Osteoblast (primary cell): ENCODE measurements at regions not wholly inside any gene's neighbourhood (a gene's known extent, or its start where the extent isn't known, plus 50 kb on each side); places are given as distances from the start of the nearest gene placed in this dataset.

ENCODE experiments used
- DNase-seq: peaks from one replicate; pipeline ENCODE4 v3.0.0; 2011; ENCODE audit warnings: low spot score, mixed read lengths; ENCODE audit not compliant: insufficient read length; ENCODE audit errors: missing footprints
- H2AFZ ChIP-seq: 2 replicates; pipeline ENCODE4 v1.6.0; 2011; ENCODE audit warnings: mild to moderate bottlenecking, low read length
- H3K27ac ChIP-seq: 2 replicates; pipeline ENCODE4 v1.5.1; 2011; ENCODE audit warnings: mild to moderate bottlenecking, low read depth, low read length, moderate library complexity
- H3K27me3 ChIP-seq: 2 replicates; pipeline ENCODE4 v1.6.0; 2012; ENCODE audit warnings: mild to moderate bottlenecking, control low read depth, inconsistent platforms, low read length, moderate library complexity; ENCODE audit not compliant: insufficient read depth
- H3K36me3 ChIP-seq: 2 replicates; pipeline ENCODE4 v1.5.1; 2011; ENCODE audit warnings: mild to moderate bottlenecking, low read length, control low read depth, moderate library complexity; ENCODE audit not compliant: insufficient read depth
- H3K4me1 ChIP-seq: 2 replicates; pipeline ENCODE4 v1.5.1; 2011; ENCODE audit warnings: mild to moderate bottlenecking, low read length, control low read depth, moderate library complexity; ENCODE audit not compliant: insufficient read depth
- H3K4me2 ChIP-seq: 2 replicates; pipeline ENCODE4 v1.6.0; 2011; ENCODE audit warnings: mild to moderate bottlenecking, low read length; ENCODE audit not compliant: insufficient read depth
- H3K4me3 ChIP-seq: fragments of 200-600 bp; sonication (generic); 3 replicates; pipeline ENCODE4 v1.5.1; 2012; ENCODE audit warnings: mild to moderate bottlenecking, low read length, inconsistent platforms; ENCODE audit not compliant: insufficient read depth
- H3K79me2 ChIP-seq: 2 replicates; pipeline ENCODE4 v1.6.0; 2012; ENCODE audit warnings: mild to moderate bottlenecking, low read length, control low read depth, inconsistent platforms; ENCODE audit not compliant: insufficient read depth
- H3K9me3 ChIP-seq: 2 replicates; pipeline ENCODE4 v1.5.1; 2011; ENCODE audit warnings: low read depth, low read length, control low read depth
- H4K20me1 ChIP-seq: 2 replicates; pipeline ENCODE4 v1.6.0; 2012; ENCODE audit warnings: mild to moderate bottlenecking, low read length, control low read depth; ENCODE audit not compliant: insufficient read depth
- TF ChIP-seq, protein P1 (sequence below): IDR thresholded peaks from 2 replicates; pipeline ENCODE4 v1.5.1; 2011; ENCODE audit warnings: mild to moderate bottlenecking, low read depth, low read length, moderate library complexity; ENCODE audit errors: extremely low read depth

DNA sequence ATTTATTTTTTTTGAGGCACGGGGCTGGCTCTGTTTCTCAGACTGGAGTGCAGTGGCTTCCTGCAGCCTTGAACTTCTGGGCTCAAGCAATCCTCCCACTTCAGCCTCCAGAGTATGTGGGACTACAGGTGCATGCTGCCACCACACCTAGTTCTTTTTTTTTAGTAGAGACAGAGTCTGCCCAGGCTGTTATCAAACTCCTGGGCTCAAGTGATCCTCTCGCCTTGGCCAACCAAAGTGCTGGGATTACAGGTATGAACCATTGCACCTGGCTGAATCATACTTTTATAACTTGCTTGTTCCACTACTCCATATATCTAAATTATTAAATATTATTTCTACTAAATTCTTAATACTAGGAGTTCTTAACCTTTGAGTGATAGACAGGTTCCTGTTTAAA, 111.6 kb downstream of the BTG1 start:
- no peaks in the 10 kb centered on the region for H3K36me3 ChIP-seq
- TF ChIP-seq, protein P1, sequence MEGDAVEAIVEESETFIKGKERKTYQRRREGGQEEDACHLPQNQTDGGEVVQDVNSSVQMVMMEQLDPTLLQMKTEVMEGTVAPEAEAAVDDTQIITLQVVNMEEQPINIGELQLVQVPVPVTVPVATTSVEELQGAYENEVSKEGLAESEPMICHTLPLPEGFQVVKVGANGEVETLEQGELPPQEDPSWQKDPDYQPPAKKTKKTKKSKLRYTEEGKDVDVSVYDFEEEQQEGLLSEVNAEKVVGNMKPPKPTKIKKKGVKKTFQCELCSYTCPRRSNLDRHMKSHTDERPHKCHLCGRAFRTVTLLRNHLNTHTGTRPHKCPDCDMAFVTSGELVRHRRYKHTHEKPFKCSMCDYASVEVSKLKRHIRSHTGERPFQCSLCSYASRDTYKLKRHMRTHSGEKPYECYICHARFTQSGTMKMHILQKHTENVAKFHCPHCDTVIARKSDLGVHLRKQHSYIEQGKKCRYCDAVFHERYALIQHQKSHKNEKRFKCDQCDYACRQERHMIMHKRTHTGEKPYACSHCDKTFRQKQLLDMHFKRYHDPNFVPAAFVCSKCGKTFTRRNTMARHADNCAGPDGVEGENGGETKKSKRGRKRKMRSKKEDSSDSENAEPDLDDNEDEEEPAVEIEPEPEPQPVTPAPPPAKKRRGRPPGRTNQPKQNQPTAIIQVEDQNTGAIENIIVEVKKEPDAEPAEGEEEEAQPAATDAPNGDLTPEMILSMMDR = no peak
- no peak for DNase-seq
- no peaks in the 10 kb centered on the region for H4K20me1 ChIP-seq
- H3K27ac ChIP-seq = no peak overlapping the region
- H3K9me3 ChIP-seq = no peaks in the 10 kb centered on the region
- H2AFZ ChIP-seq = no peak overlapping the region
- no peak overlapping the region for H3K4me3 ChIP-seq
- no peak overlapping the region for H3K4me2 ChIP-seq
- H3K79me2 ChIP-seq = no peaks in the 10 kb centered on the region
- H3K27me3 ChIP-seq = no peaks in the 10 kb centered on the region
- H3K4me1 ChIP-seq = peaks cover 21% of the 10 kb centered on the region

DNA sequence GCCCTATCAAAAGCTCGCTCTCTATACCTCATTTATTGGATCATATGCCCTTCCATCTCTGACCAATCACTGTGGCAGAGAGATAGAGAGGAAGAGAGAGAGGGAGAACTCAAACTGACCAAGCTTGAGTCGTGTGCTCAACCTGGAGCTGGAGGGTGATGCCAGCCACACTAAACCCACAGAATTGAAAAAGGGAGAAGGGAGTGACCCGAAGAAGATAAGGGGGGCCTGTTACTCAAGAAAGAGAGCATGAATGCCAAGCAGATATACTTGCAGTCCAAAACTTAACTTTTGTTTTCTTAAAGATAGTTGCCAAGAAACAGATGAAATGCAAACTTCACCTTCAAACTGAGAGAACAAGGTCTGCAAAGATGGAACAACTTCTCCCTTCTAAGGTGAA, 112.7 kb downstream of the BTG1 start:
- no peak overlapping the region for H3K4me3 ChIP-seq
- H3K4me2 ChIP-seq = no peak overlapping the region
- H2AFZ ChIP-seq = no peak overlapping the region
- peaks cover 26% of the 10 kb centered on the region for H3K4me1 ChIP-seq
- TF ChIP-seq, protein P1 = no peak
- no peaks in the 10 kb centered on the region for H4K20me1 ChIP-seq
- DNase-seq = no peak
- H3K79me2 ChIP-seq = no peaks in the 10 kb centered on the region
- no peaks in the 10 kb centered on the region for H3K27me3 ChIP-seq
- H3K9me3 ChIP-seq = no peaks in the 10 kb centered on the region
- no peaks in the 10 kb centered on the region for H3K36me3 ChIP-seq
- no peak overlapping the region for H3K27ac ChIP-seq

DNA sequence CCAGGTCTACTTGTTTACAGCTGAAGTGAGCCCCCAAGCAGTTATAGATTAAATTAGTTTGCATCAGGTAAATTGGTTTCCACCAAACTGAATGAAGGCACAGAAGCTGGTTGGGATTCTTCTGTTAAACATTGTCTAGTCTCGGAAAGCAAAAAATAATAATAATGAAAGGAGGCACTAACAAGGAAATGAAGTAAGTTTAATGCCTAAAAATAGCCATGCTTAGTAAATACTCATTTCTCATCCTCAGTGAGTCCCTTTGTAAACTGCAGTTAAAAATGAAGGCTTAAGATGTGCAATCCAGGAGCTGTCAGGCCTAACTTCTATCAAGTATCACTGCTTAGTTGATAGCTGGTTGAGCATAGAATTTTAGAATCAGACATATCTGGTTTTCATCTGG, 113.5 kb downstream of the BTG1 start:
- Histone ChIP-seq H3K27ac (no peak overlapping the region), H3K4me3 (no peak overlapping the region), H3K9me3 (no peaks in the 10 kb centered on the region), H3K4me1 (peaks cover 26% of the 10 kb centered on the region), H2AFZ (no peak overlapping the region), H3K4me2 (no peak overlapping the region), H3K27me3 (no peaks in the 10 kb centered on the region), H3K36me3 (no peaks in the 10 kb centered on the region), H3K79me2 (no peaks in the 10 kb centered on the region), H4K20me1 (no peaks in the 10 kb centered on the region)
- no peak for DNase-seq
- TF ChIP-seq, protein P1 = no peak

DNA sequence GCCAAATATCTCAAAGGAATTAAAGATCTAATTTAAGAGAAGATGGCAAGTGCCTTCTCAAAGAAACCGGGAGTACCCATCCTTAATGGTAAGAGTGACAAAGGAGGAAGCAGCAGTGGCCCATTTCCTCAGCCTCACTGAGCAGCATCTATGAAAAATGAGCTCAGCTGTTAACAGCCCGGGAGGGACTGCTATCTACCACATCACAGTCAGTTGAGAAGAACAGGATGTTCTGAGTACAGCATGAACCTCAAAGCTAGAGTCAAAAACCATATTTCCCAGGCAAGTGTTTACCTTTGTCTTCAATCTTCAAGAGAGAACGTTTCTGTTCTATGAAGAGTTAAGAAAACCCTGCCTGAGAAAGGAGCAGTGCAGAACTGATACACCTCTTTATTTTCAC, 115.0 kb downstream of the BTG1 start:
- Histone ChIP-seq H2AFZ (peak overlapping the region; percentile 43), H3K4me3 (no peak overlapping the region), H3K36me3 (no peaks in the 10 kb centered on the region), H3K4me1 (peaks cover 20% of the 10 kb centered on the region), H3K9me3 (no peaks in the 10 kb centered on the region), H3K79me2 (no peaks in the 10 kb centered on the region), H4K20me1 (no peaks in the 10 kb centered on the region), H3K27me3 (no peaks in the 10 kb centered on the region), H3K4me2 (no peak overlapping the region), H3K27ac (no peak overlapping the region)
- no peak for DNase-seq
- TF ChIP-seq, protein P1 = no peak
